ENCODE measurements at regions not wholly inside any gene's neighbourhood (a gene's known extent, or its start where the extent isn't known, plus 50 kb on each side); places are given as distances from the start of the nearest gene placed in this dataset.

DNA sequence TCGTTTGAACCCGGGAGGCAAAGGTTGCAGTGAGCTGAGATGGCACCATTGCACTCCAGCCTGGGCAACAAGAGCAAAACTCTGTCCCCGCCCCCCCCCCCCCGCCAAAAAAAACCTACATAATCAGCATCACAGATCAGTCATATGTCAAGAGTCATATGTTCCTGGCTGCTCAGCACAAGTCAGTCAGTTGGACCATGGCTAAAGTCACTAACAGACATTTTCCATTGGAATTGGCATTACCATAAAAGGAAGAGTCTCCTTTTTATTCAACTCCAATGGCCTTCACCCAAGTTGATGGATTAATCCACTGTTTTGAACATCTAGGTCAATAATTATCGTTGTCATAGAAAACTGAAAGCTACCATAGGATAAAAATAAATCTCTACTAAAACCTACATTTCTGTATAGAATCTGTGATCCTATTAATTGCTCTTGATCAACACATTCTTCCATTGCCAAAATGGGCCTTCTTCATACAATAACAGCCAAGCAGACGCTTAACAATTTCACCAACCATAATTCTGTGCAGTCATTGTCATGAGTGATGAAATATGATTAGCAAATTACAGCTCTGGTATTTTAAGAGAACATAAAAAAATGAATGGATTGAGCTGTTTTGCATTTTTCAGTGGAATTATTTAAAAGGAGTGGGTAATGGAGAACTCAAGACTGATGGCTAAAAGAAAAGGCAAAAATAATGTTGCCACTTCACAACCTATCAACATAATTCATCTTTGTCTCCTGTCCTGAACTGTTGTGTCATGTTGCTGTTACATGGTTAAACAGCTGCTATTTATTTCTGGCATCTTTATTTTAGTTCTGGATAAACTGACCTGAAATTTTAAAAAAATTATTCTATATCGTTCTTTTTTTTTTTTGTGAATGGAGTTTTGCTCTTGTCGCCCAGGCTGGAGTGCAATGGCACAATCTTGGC is 555.5 kb upstream of the JARID2 start:
- TF ChIP-seq, protein P1, sequence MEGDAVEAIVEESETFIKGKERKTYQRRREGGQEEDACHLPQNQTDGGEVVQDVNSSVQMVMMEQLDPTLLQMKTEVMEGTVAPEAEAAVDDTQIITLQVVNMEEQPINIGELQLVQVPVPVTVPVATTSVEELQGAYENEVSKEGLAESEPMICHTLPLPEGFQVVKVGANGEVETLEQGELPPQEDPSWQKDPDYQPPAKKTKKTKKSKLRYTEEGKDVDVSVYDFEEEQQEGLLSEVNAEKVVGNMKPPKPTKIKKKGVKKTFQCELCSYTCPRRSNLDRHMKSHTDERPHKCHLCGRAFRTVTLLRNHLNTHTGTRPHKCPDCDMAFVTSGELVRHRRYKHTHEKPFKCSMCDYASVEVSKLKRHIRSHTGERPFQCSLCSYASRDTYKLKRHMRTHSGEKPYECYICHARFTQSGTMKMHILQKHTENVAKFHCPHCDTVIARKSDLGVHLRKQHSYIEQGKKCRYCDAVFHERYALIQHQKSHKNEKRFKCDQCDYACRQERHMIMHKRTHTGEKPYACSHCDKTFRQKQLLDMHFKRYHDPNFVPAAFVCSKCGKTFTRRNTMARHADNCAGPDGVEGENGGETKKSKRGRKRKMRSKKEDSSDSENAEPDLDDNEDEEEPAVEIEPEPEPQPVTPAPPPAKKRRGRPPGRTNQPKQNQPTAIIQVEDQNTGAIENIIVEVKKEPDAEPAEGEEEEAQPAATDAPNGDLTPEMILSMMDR (IDR thresholded peaks at IDR 0.05) = no peak
- TF ChIP-seq POLR2A (IDR thresholded peaks at IDR 0.05) (no peak), EP300 (IDR thresholded peaks at IDR 0.05) (no peak)
